Sigmoid colon (tissue), 6 donors: ENCODE measurements at regions not wholly inside any gene's neighbourhood (a gene's known extent, or its start where the extent isn't known, plus 50 kb on each side); places are given as distances from the start of the nearest gene placed in this dataset.

ENCODE experiments used
- DNase-seq: peaks from one replicate; pipeline ENCODE4 v3.0.0-alpha.2; 2019
- H3K27ac ChIP-seq, 4 donors: fragments of 200-600 bp; sonication (generic); one replicate each; pipeline ENCODE4 v1.5.1; 2016 to 2019; ENCODE audit warnings: mild to moderate bottlenecking in 1 of 4
- H3K27me3 ChIP-seq, 3 donors: fragments of 200-600 bp; sonication (generic); one replicate each; pipeline ENCODE4 v1.5.1; 2019; ENCODE audit warnings: mild to moderate bottlenecking in 1 of 3
- H3K36me3 ChIP-seq, 4 donors: fragments of 200-600 bp; sonication (generic); one replicate each; pipeline ENCODE4 v1.5.1; 2016 to 2019
- H3K4me1 ChIP-seq, 4 donors: fragments of 200-600 bp; sonication (generic); one replicate each; pipeline ENCODE4 v1.5.1; 2017 to 2019
- H3K4me3 ChIP-seq, 4 donors: fragments of 200-600 bp; sonication (generic); one replicate each; pipeline ENCODE4 v1.5.1; 2017 to 2019; ENCODE audit warnings: mild to moderate bottlenecking in 2 of 4, moderate library complexity in 1 of 4
- H3K9me3 ChIP-seq, 4 donors: fragments of 200-600 bp in 3 of 4; sonication (generic) in 3 of 4; one replicate each; pipeline versions ENCODE4 v1.5.1 to v1.6.1; 2013 to 2019
- EP300 ChIP-seq, 4 donors: sonication (generic); formaldehyde crosslinking; IDR thresholded peaks; one replicate each; pipeline ENCODE4 v1.6.1; 2017; ENCODE audit warnings: antibody characterized with exemption in 4 of 4
- POLR2A ChIP-seq, 2 donors: fragments of 450-650 bp; IDR thresholded peaks; one replicate each; pipeline ENCODE4 v1.6.1; 2016; ENCODE audit warnings: antibody characterized with exemption in 2 of 2, mild to moderate bottlenecking in 2 of 2, moderate library complexity in 2 of 2
- POLR2AphosphoS5 ChIP-seq, 4 donors: sonication (generic); formaldehyde crosslinking; IDR thresholded peaks; one replicate each; pipeline ENCODE4 v1.6.1; 2017; ENCODE audit warnings: antibody characterized with exemption in 4 of 4
- WGBS, 2 donors: extraction: QIAGEN DNeasy Blood & Tissue Kit; methylation state at CpG; one replicate each; pipeline ENCODE4 v1.1.7; 2013; 5-methylcytosine and 5-hydroxymethylcytosine counted together
- intact Hi-C: fragments of 100-400 bp; cut with DNase I; formaldehyde crosslinking; loops from one replicate; pipeline ENCODE4 v1.15.1; 2023
- TF ChIP-seq, protein P1 (sequence below), 4 experiments: fragments of 450-650 bp in 3 of 4; fragments of 200-600 bp in 1 of 4; IDR thresholded peaks; one replicate each; pipeline ENCODE4 v1.5.1; 2016 to 2019; ENCODE audit warnings: antibody characterized with exemption in 4 of 4, mild to moderate bottlenecking in 3 of 4, moderate library complexity in 2 of 4
- donor health status: healthy with polysubstance abuse.
- donor health status: healthy.

DNA sequence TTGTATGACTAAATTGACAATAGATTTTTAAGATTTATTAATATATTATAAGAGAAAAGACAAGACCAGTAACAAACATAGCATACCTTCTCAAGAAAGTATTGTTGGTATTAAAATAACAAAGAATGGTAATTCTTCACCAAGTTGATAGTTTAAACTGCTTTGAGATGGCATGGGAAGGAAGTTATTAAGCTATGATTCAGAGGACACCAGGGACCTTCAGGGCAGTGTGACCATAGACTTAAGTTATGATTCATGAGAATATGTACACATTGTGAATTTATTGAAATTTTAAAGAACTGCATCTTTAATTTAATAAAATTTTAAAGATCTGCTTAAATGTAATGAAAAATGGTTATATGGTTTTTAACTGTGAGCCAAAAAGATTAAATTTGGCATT is 205.7 kb downstream of the DSEL start:
- Histone ChIP-seq H3K36me3 (no peaks in the 10 kb centered on the region), H3K27ac (no peak overlapping the region), H3K9me3 (no peaks in the 10 kb centered on the region), H3K27me3 (no peaks in the 10 kb centered on the region), H3K4me3 (no peak overlapping the region), H3K4me1 (no peaks in the 10 kb centered on the region)
- DNase-seq: no peak
- TF ChIP-seq POLR2AphosphoS5 (IDR thresholded peaks at IDR 0.05) (no peak), EP300 (IDR thresholded peaks at IDR 0.05) (no peak), POLR2A (IDR thresholded peaks at IDR 0.05) (no peak)
- TF ChIP-seq, protein P1, sequence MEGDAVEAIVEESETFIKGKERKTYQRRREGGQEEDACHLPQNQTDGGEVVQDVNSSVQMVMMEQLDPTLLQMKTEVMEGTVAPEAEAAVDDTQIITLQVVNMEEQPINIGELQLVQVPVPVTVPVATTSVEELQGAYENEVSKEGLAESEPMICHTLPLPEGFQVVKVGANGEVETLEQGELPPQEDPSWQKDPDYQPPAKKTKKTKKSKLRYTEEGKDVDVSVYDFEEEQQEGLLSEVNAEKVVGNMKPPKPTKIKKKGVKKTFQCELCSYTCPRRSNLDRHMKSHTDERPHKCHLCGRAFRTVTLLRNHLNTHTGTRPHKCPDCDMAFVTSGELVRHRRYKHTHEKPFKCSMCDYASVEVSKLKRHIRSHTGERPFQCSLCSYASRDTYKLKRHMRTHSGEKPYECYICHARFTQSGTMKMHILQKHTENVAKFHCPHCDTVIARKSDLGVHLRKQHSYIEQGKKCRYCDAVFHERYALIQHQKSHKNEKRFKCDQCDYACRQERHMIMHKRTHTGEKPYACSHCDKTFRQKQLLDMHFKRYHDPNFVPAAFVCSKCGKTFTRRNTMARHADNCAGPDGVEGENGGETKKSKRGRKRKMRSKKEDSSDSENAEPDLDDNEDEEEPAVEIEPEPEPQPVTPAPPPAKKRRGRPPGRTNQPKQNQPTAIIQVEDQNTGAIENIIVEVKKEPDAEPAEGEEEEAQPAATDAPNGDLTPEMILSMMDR (IDR thresholded peaks at IDR 0.05): no peak
- intact Hi-C loops: no loop called here

DNA sequence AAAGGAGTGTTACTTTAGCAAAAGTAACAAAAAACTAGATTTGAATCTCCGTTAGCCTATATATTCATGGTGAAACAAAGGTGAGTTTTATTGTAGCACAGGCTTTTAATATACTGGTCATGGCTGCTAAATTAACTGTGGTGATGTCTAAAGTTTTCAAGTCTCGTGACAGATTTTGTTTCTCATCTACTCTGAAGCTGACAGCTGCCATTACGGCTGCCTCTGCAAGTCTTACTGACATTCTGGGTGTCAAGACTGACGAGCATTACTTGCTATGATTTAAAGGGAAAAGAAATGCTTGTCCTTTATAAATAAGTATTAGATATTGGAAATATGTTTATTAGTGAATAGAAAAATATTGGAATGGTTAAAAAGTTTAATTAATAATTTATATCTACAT is 207.7 kb downstream of the DSEL start:
- DNase-seq: no peak
- Histone ChIP-seq H3K4me1 (no peaks in the 10 kb centered on the region), H3K27me3 (no peaks in the 10 kb centered on the region), H3K4me3 (no peak overlapping the region), H3K27ac (no peak overlapping the region), H3K36me3 (no peaks in the 10 kb centered on the region), H3K9me3 (no peaks in the 10 kb centered on the region)
- 61 to 79% methylated on average over 4 of the region's 4 CpGs for WGBS, 2 donors
- intact Hi-C loops: no loop called here
- no peak for TF ChIP-seq POLR2AphosphoS5 (IDR thresholded peaks at IDR 0.05)
- TF ChIP-seq, protein P1 (IDR thresholded peaks at IDR 0.05): no peak
- no peak for TF ChIP-seq POLR2A (IDR thresholded peaks at IDR 0.05)
- TF ChIP-seq EP300 (IDR thresholded peaks at IDR 0.05): no peak

DNA sequence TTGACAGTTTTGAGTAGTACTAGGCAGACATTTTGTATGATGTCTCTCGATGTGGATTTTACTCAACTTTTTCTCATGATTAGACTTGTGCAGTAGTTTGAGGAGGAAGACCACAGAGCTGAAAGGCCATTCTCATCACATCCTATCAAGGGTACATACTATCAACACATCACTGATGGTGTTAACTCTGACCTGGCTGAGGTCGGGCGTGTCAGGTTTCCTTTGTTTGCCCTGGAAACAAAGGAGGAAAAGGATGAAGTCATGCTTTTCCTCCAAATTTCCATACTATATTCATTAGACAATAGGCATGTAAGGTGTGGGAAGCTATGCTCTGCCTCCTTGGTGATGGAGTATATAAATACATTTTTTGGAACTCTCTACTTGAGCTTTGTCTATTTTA is 211.1 kb downstream of the DSEL start:
- Histone ChIP-seq H3K9me3 (no peaks in the 10 kb centered on the region), H3K27me3 (no peaks in the 10 kb centered on the region), H3K4me1 (peaks cover 0 to 3% (median 0%) of the 10 kb centered on the region in 4 donors), H3K36me3 (no peaks in the 10 kb centered on the region), H3K4me3 (no peak overlapping the region), H3K27ac (no peak overlapping the region)
- intact Hi-C loops: no loop called here
- DNase-seq: no peak
- TF ChIP-seq POLR2AphosphoS5 (IDR thresholded peaks at IDR 0.05) (no peak), EP300 (IDR thresholded peaks at IDR 0.05) (no peak), POLR2A (IDR thresholded peaks at IDR 0.05) (no peak)
- TF ChIP-seq, protein P1 (IDR thresholded peaks at IDR 0.05): no peak
- WGBS, 2 donors: 72 to 91% methylated on average over 3 of the region's 3 CpGs

DNA sequence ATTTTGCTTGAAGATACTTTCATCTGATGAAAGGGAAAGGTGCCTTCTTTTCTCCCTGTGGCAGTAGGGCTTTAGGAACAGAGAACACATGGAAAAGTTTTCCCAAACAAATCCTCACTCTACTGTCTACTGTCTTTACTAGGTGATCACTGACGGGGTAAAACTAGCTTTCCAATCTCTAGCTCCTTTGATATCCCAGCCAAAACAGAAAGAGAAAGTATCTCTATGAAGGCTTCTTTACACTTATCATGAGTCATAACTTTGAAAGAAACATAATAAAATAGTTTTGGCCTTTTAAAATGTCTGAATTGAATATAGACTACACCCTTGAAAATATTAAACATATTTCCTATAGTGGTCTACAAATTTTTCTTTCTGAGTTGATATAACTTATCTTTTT is 214.5 kb downstream of the DSEL start:
- H3K36me3 ChIP-seq: no peaks in the 10 kb centered on the region
- H3K9me3 ChIP-seq: no peaks in the 10 kb centered on the region
- no peak overlapping the region for H3K4me3 ChIP-seq
- 14 to 43% methylated on average over 1 of the region's 1 CpG for WGBS, 2 donors
- no peak overlapping the region for H3K27ac ChIP-seq
- DNase-seq: no peak
- H3K4me1 ChIP-seq: peaks cover 0 to 3% (median 0%) of the 10 kb centered on the region in 4 donors
- no peak for TF ChIP-seq POLR2AphosphoS5 (IDR thresholded peaks at IDR 0.05)
- no peak for TF ChIP-seq EP300 (IDR thresholded peaks at IDR 0.05)
- no peak for TF ChIP-seq POLR2A (IDR thresholded peaks at IDR 0.05)
- TF ChIP-seq, protein P1 (IDR thresholded peaks at IDR 0.05): no peak
- no peaks in the 10 kb centered on the region for H3K27me3 ChIP-seq
- intact Hi-C loops: no loop called here

DNA sequence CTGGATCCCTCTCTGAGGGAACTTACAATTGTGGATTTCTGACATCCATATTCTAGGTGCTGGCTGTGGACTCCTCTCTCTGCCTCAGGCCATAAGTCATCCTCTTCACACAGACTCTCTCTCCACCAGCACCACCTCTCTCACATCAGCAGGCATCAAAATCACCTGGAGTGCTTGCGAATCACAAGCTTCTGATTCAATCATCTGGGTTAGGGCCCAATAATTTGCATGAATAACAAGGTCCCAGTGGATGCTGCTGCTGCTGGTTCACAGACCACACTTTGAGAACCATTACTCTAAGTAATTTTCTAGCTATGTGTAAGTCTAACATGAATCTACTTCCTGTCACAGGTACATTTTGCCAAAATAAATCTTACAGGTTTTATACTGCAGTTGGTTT is 214.9 kb downstream of the DSEL start:
- Histone ChIP-seq H3K36me3 (no peaks in the 10 kb centered on the region), H3K4me1 (peaks cover 0 to 3% (median 0%) of the 10 kb centered on the region in 4 donors), H3K27me3 (no peaks in the 10 kb centered on the region), H3K9me3 (no peaks in the 10 kb centered on the region), H3K27ac (no peak overlapping the region), H3K4me3 (no peak overlapping the region)
- TF ChIP-seq POLR2A (IDR thresholded peaks at IDR 0.05) (no peak), EP300 (IDR thresholded peaks at IDR 0.05) (no peak), POLR2AphosphoS5 (IDR thresholded peaks at IDR 0.05) (no peak)
- TF ChIP-seq, protein P1 (IDR thresholded peaks at IDR 0.05): no peak
- no peak for DNase-seq
- intact Hi-C loops: no loop called here
- 86 to 91% methylated on average over 1 of the region's 1 CpG for whole genome bisulfite sequencing, 2 donors
